Right lobe of liver (tissue), 6 donors: ENCODE measurements at regions not wholly inside any gene's neighbourhood (a gene's known extent, or its start where the extent isn't known, plus 50 kb on each side); places are given as distances from the start of the nearest gene placed in this dataset.

Experiments
- ATAC-seq, 4 donors: fragments of 200-7000 bp; cut with Tn5 transposase; one replicate each; pipeline ENCODE4 v1.9.1; 2020; ENCODE audit warnings: mild to moderate bottlenecking in 4 of 4, moderate library complexity in 4 of 4
- DNase-seq, 3 donors: peaks; one replicate each; pipeline ENCODE4 v3.0.0-alpha.2; 2020
- H3K27ac ChIP-seq, 3 donors: fragments of 200-600 bp; one replicate each; pipeline ENCODE4 v1.8.0; 2022
- H3K27me3 ChIP-seq, 2 donors: fragments of 200-600 bp; one replicate each; pipeline ENCODE4 v1.8.0; 2022
- H3K36me3 ChIP-seq, 4 donors: fragments of 200-600 bp; sonication (generic) in 1 of 4; one replicate each; pipeline versions ENCODE4 v1.5.1 to v1.8.0; 2017 to 2022; ENCODE audit warnings: control low read depth in 1 of 4
- H3K4me1 ChIP-seq, 4 donors: fragments of 200-600 bp; sonication (generic) in 1 of 4; one replicate each; pipeline versions ENCODE4 v1.5.1 to v1.8.0; 2017 to 2022; ENCODE audit warnings: control low read depth in 1 of 4
- H3K4me3 ChIP-seq, 3 donors: fragments of 200-600 bp; one replicate each; pipeline ENCODE4 v1.8.0; 2022
- H3K9me3 ChIP-seq, 4 donors: fragments of 200-600 bp; sonication (generic) in 1 of 4; one replicate each; pipeline versions ENCODE4 v1.5.1 to v1.8.0; 2017 to 2022; ENCODE audit warnings: control low read depth in 1 of 4
- CTCF ChIP-seq, 4 donors: fragments of 200-600 bp in 3 of 4; fragments of 450-650 bp in 1 of 4; IDR thresholded peaks; one replicate each; pipeline versions ENCODE4 v1.5.1 to v1.8.0; 2016 to 2022; ENCODE audit warnings: antibody characterized with exemption in 4 of 4, mild to moderate bottlenecking in 2 of 4
- POLR2A ChIP-seq: fragments of 450-650 bp; IDR thresholded peaks from one replicate; pipeline ENCODE4 v1.6.1; 2017; ENCODE audit warnings: antibody characterized with exemption, mild to moderate bottlenecking
- WGBS: methylation state at CpG from one replicate; pipeline ENCODE4 v1.1.6; 2018; ENCODE audit warnings: low coverage, low lambda C conversion rate; ENCODE audit not compliant: insufficient coverage; ENCODE audit errors: missing lambda C conversion rate; 5-methylcytosine and 5-hydroxymethylcytosine counted together
- intact Hi-C, 2 donors: fragments of 100-400 bp; cut with DNase I; formaldehyde crosslinking; loops; one replicate each; pipeline versions ENCODE4 v1.11.2 to v1.14.1; 2022
- donor health status: DM: no; HTN: yes; CAD: no.
- donor health status: DM: no; HTN: no; CAD: no.
- donor health status: DM: no; HTN: no; CAD: no.
- donor health status: DM: no; HTN: yes; CAD: no.
- donor health status: DM: no; HTN: yes; CAD: no.

- DNase-seq (no peak), ATAC-seq (no peak)
- no peak overlapping the region for H3K27ac ChIP-seq
- H3K27me3 ChIP-seq: no peaks in the 10 kb centered on the region
- H3K36me3 ChIP-seq: no peaks in the 10 kb centered on the region
- 6% methylated on average over 1 of the region's 1 CpG for WGBS
- H3K4me1 ChIP-seq: no peaks in the 10 kb centered on the region
- H3K4me3 ChIP-seq: no peak overlapping the region
- H3K9me3 ChIP-seq: no peaks in the 10 kb centered on the region
- no peak for TF ChIP-seq CTCF (IDR thresholded peaks at IDR 0.05)
- no peak for TF ChIP-seq POLR2A
- intact Hi-C loops: no loop called here
Observed at GRCh38 chr9:26437056-26437711, 455.4 kb downstream of the CAAP1 start.

GRCh38 chr9:26426551-26427131 is 466.0 kb downstream of the CAAP1 start:
- no peak for TF ChIP-seq POLR2A
- no peak for TF ChIP-seq CTCF (IDR thresholded peaks at IDR 0.05)
- WGBS: 67% methylated on average over 3 of the region's 16 CpGs
- Histone ChIP-seq H3K36me3 (no peaks in the 10 kb centered on the region), H3K27me3 (no peaks in the 10 kb centered on the region), H3K4me1 (no peaks in the 10 kb centered on the region), H3K27ac (no peak overlapping the region), H3K9me3 (no peaks in the 10 kb centered on the region), H3K4me3 (no peak overlapping the region)
- ATAC-seq: no peak
- DNase-seq: no peak
- intact Hi-C loops: no loop called here

- no peaks in the 10 kb centered on the region for H3K27me3 ChIP-seq
- H3K36me3 ChIP-seq: no peaks in the 10 kb centered on the region
- DNase-seq (no peak), ATAC-seq (no peak)
- intact Hi-C loops: no loop called here
- no peaks in the 10 kb centered on the region for H3K4me1 ChIP-seq
- no peak overlapping the region for H3K4me3 ChIP-seq
- H3K27ac ChIP-seq: no peak overlapping the region
- WGBS: 38% methylated on average over 2 of the region's 3 CpGs
- H3K9me3 ChIP-seq: no peaks in the 10 kb centered on the region
- TF ChIP-seq POLR2A (no peak), CTCF (IDR thresholded peaks at IDR 0.05) (no peak)
Observed at GRCh38 chr9:26418480-26418879, 474.1 kb downstream of the CAAP1 start.

- no peaks in the 10 kb centered on the region for H3K9me3 ChIP-seq
- no peaks in the 10 kb centered on the region for H3K36me3 ChIP-seq
- ATAC-seq: no peak
- no peak for TF ChIP-seq POLR2A
- TF ChIP-seq CTCF (IDR thresholded peaks at IDR 0.05): no peak
- DNase-seq: no peak
- no peaks in the 10 kb centered on the region for H3K27me3 ChIP-seq
- intact Hi-C loops: no loop called here
- H3K4me1 ChIP-seq: no peaks in the 10 kb centered on the region
- no peak overlapping the region for H3K4me3 ChIP-seq
- 31% methylated on average over 2 of the region's 3 CpGs for WGBS
- no peak overlapping the region for H3K27ac ChIP-seq
Observed at GRCh38 chr9:26415528-26415927, 477.1 kb downstream of the CAAP1 start.
